Hepatocyte (in vitro differentiated cells): ENCODE measurements at regions not wholly inside any gene's neighbourhood (a gene's known extent, or its start where the extent isn't known, plus 50 kb on each side); places are given as distances from the start of the nearest gene placed in this dataset.

ENCODE experiments used
- EZH2 ChIP-seq: fragments of 200-600 bp; sonication (generic); IDR thresholded peaks from 2 replicates; pipeline ENCODE4 v1.6.1; 2016; ENCODE audit warnings: antibody characterized with exemption, mild to moderate bottlenecking, borderline replicate concordance
- EZH2phosphoT487 ChIP-seq: fragments of 200-600 bp; sonication (generic); IDR thresholded peaks from one replicate; pipeline ENCODE4 v1.6.1; 2018; ENCODE audit warnings: antibody characterized with exemption, mild to moderate bottlenecking, low read depth, moderate library complexity; ENCODE audit not compliant: unreplicated experiment, severe bottlenecking

DNA sequence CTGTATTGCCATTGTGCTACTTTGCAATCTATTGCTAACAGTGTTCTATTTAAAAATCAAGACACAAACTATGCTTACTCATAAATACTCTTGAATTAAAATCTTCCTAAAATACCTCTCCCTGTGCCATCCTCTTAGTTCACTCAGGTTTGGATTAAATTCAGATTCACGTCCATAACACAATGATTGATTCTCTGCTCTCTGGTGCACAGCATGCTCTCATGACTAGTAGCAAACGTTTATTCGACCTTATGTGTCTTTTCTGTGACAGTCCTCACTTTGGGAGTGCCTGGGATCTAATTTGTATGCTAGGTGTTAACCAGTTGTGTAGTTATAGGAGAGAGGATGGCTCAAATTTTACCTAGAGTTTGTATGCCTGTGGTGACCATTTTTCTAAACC is 270.4 kb upstream of the FKBP1C start:
- TF ChIP-seq EZH2 (no peak), EZH2phosphoT487 (no peak)
